Heart right ventricle (tissue), 16 donors: ENCODE measurements at regions not wholly inside any gene's neighbourhood (a gene's known extent, or its start where the extent isn't known, plus 50 kb on each side); places are given as distances from the start of the nearest gene placed in this dataset.

Source experiments
- ATAC-seq, 8 donors: fragments of 200-7000 bp; cut with Tn5 transposase; one replicate each; pipeline ENCODE4 v1.9.1; 2020; ENCODE audit warnings: mild to moderate bottlenecking in 8 of 8, moderate library complexity in 8 of 8, moderate number of reproducible peaks in 1 of 8
- DNase-seq, 2 donors: peaks; one replicate each; pipeline ENCODE4 v3.0.0-alpha.2; 2020
- H3K27ac ChIP-seq, 10 donors: fragments of 200-600 bp; sonication (generic) in 2 of 10; one replicate each; pipeline versions ENCODE4 v1.5.0 to v1.8.0; 2020 to 2022; ENCODE audit warnings: mild to moderate bottlenecking in 3 of 10
- H3K27me3 ChIP-seq, 7 donors: fragments of 200-600 bp; one replicate each; pipeline ENCODE4 v1.8.0; 2021 to 2022; ENCODE audit warnings: mild to moderate bottlenecking in 2 of 7
- H3K36me3 ChIP-seq, 9 donors: fragments of 200-600 bp; sonication (generic) in 1 of 9; one replicate each; pipeline versions ENCODE4 v1.5.0 to v1.8.0; 2020 to 2022; ENCODE audit warnings: mild to moderate bottlenecking in 2 of 9
- H3K4me1 ChIP-seq, 9 donors: fragments of 200-600 bp; sonication (generic) in 1 of 9; one replicate each; pipeline versions ENCODE4 v1.5.0 to v1.8.0; 2020 to 2022; ENCODE audit warnings: mild to moderate bottlenecking in 4 of 9
- H3K4me3 ChIP-seq, 10 donors: fragments of 200-600 bp; sonication (generic) in 2 of 10; one replicate each; pipeline versions ENCODE4 v1.5.0 to v1.8.0; 2020 to 2022; ENCODE audit warnings: mild to moderate bottlenecking in 7 of 10, moderate library complexity in 2 of 10
- H3K9me3 ChIP-seq, 11 donors: fragments of 200-600 bp in 10 of 11; sonication (generic) in 2 of 11; one replicate each; pipeline versions ENCODE4 v1.5.0 to v1.8.0; 2013 to 2022; ENCODE audit warnings: mild to moderate bottlenecking in 2 of 11, control low read depth in 1 of 11, moderate library complexity in 1 of 11
- WGBS, 2 donors: extraction: QIAGEN DNeasy Blood & Tissue Kit; methylation state at CpG; one replicate each; pipeline ENCODE4 v1.1.7; 2013; ENCODE audit warnings: inconsistent platforms in 1 of 2; 5-methylcytosine and 5-hydroxymethylcytosine counted together
- intact Hi-C, 10 donors: fragments of 100-400 bp; cut with DNase I; formaldehyde crosslinking; loops; one replicate each; pipeline versions ENCODE4 v1.11.1 to v1.14.2; 2022
- TF ChIP-seq, protein P1 (sequence below), 9 donors: fragments of 200-600 bp; sonication (generic) in 2 of 9; IDR thresholded peaks; one replicate each; pipeline versions ENCODE4 v1.5.0 to v1.8.0; 2021 to 2022; ENCODE audit warnings: antibody characterized with exemption in 9 of 9, mild to moderate bottlenecking in 5 of 9, moderate library complexity in 1 of 9
- donor health status: Arrhythmogenic right ventricular cardiomyopathy.
- donor health status: ischemic (EF 13 %, LVEDD 7.1; RV severe dilation, severe dysfunction).
- donor health status: healthy with polysubstance abuse.
- donor health status: DM: no; HTN: yes; CAD: no.
- donor health status: DM: no; HTN: no; CAD: no.
- donor health status: ischemic (EF 25% LVEDD 6.9; RV normal size, moderate dysfunction).
- donor health status: ischemic (EF 25% LVEDD 5.7; RV mildly dilated, moderate dysfunction).
- donor health status: healthy.
- donor health status: DM: yes; HTN: yes; CAD: no.
- donor health status: Ischemic cardiomyopathy.
- donor health status: ischemic (EF 35%, LVEDD 5.7; RV mildly dilated, moderate dysfunction).
- donor health status: nonischemic (EF 11% LVEDD 7.7; RV severe dilation, severe dysfunction).
- donor health status: DM: yes; HTN: yes; CAD: no.
- donor health status: PGD.
- donor health status: ischemic (EF 29% LVEDD 5.4; RV normal size, mild dysfunction).
- donor health status: nonischemic (EF 23%, LVEDD 6.1; RV moderate dilation, normal function).

GRCh38 chr10:114876602-114877300, 55.2 kb downstream of the FHIP2A start:
- H3K27ac ChIP-seq, result no peak overlapping the region
- WGBS, 2 donors, result 27 to 29% methylated on average over 20 of the region's 20 CpGs
- ATAC-seq, result peak in 7 of 8 donors; percentile 68 to 88 (median 83)
- intact Hi-C loops, result loop anchor here in 8 of 10 donors (1.0 to 5.0 kb wide), 3 partner anchors 251 to 254 kb away; no protein-coding TSS in a partner anchor
- peaks cover 0 to 5% (median 0%) of the 10 kb centered on the region in 7 donors for H3K27me3 ChIP-seq
- peak; percentile 54 to 64 for DNase-seq
- no peaks in the 10 kb centered on the region for H3K9me3 ChIP-seq
- no peaks in the 10 kb centered on the region for H3K36me3 ChIP-seq
- peaks cover 0 to 24% (median 0%) of the 10 kb centered on the region in 9 donors for H3K4me1 ChIP-seq
- TF ChIP-seq, protein P1, sequence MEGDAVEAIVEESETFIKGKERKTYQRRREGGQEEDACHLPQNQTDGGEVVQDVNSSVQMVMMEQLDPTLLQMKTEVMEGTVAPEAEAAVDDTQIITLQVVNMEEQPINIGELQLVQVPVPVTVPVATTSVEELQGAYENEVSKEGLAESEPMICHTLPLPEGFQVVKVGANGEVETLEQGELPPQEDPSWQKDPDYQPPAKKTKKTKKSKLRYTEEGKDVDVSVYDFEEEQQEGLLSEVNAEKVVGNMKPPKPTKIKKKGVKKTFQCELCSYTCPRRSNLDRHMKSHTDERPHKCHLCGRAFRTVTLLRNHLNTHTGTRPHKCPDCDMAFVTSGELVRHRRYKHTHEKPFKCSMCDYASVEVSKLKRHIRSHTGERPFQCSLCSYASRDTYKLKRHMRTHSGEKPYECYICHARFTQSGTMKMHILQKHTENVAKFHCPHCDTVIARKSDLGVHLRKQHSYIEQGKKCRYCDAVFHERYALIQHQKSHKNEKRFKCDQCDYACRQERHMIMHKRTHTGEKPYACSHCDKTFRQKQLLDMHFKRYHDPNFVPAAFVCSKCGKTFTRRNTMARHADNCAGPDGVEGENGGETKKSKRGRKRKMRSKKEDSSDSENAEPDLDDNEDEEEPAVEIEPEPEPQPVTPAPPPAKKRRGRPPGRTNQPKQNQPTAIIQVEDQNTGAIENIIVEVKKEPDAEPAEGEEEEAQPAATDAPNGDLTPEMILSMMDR (IDR thresholded peaks at IDR 0.05), result peak; percentile 34 to 79 (median 71)
- no peak overlapping the region for H3K4me3 ChIP-seq

GRCh38 chr10:114877301-114877644, 55.7 kb downstream of the FHIP2A start:
- ATAC-seq (no peak), DNase-seq (no peak)
- Histone ChIP-seq H3K36me3 (no peaks in the 10 kb centered on the region), H3K27ac (no peak overlapping the region), H3K4me1 (peaks cover 0 to 24% (median 0%) of the 10 kb centered on the region in 9 donors), H3K4me3 (no peak overlapping the region), H3K27me3 (peaks cover 0 to 5% (median 0%) of the 10 kb centered on the region in 7 donors), H3K9me3 (no peaks in the 10 kb centered on the region)
- intact Hi-C loops, result loop anchor here in 8 of 10 donors (1.0 to 5.0 kb wide), 3 partner anchors 250 to 254 kb away; no protein-coding TSS in a partner anchor
- TF ChIP-seq, protein P1 (IDR thresholded peaks at IDR 0.05), result peak in 1 of 9 donors; percentile 4
- 53% methylated on average over 6 of the region's 6 CpGs for WGBS, 2 donors

GRCh38 chr10:114879093-114879492, 57.5 kb downstream of the FHIP2A start:
- no peak for ATAC-seq

GRCh38 chr10:114879541-114880158, 58.1 kb downstream of the FHIP2A start:
- H3K36me3 ChIP-seq, result no peaks in the 10 kb centered on the region
- peaks cover 0 to 5% (median 0%) of the 10 kb centered on the region in 7 donors for H3K27me3 ChIP-seq
- intact Hi-C loops, result loop anchor here in 7 of 10 donors (2.0 to 10.0 kb wide), 3 partner anchors 245 to 248 kb away; no protein-coding TSS in a partner anchor
- DNase-seq, result peak; percentile 19 to 23
- 32 to 35% methylated on average over 13 of the region's 13 CpGs for WGBS, 2 donors
- TF ChIP-seq, protein P1 (IDR thresholded peaks at IDR 0.05), result peak; percentile 31 to 70 (median 56)
- no peaks in the 10 kb centered on the region for H3K9me3 ChIP-seq
- no peak overlapping the region for H3K27ac ChIP-seq
- ATAC-seq, result no peak
- H3K4me1 ChIP-seq, result peaks cover 0 to 24% (median 0%) of the 10 kb centered on the region in 9 donors
- peak overlapping the region in 1 of 10 donors; percentile 24 for H3K4me3 ChIP-seq

More at GRCh38 chr10:114879093-114879492, 57.5 kb downstream of the FHIP2A start:
- Histone ChIP-seq H3K4me1 (peaks cover 0 to 24% (median 0%) of the 10 kb centered on the region in 9 donors), H3K9me3 (no peaks in the 10 kb centered on the region), H3K27ac (no peak overlapping the region), H3K4me3 (peak overlapping the region in 1 of 10 donors; percentile 24), H3K36me3 (no peaks in the 10 kb centered on the region), H3K27me3 (peaks cover 0 to 5% (median 0%) of the 10 kb centered on the region in 7 donors)
- DNase-seq, result no peak
- intact Hi-C loops, result loop anchor here in 6 of 10 donors (2.0 to 5.0 kb wide), 2 partner anchors 248 kb away; no protein-coding TSS in a partner anchor
- TF ChIP-seq, protein P1 (IDR thresholded peaks at IDR 0.05), result no peak
